A549 (cell line): ENCODE measurements at regions not wholly inside any gene's neighbourhood (a gene's known extent, or its start where the extent isn't known, plus 50 kb on each side); places are given as distances from the start of the nearest gene placed in this dataset.
A peak's percentile ranks its signal among the peaks of the same experiment; 100 is the strongest.

ENCODE experiments used
- CHD4 ChIP-seq: fragments of 200-600 bp; sonication (generic); IDR thresholded peaks from 2 replicates; pipeline ENCODE4 v1.6.1; 2016; ENCODE audit warnings: antibody characterized with exemption, mild to moderate bottlenecking, borderline replicate concordance
- CTCF ChIP-seq: fragments of >200 bp; sonication (Bioruptor Twin); formaldehyde crosslinking; IDR thresholded peaks from 3 replicates; pipeline ENCODE4 v1.5.1; 2016
- EHMT2 ChIP-seq: fragments of 200-600 bp; sonication (generic); IDR thresholded peaks from 2 replicates; pipeline ENCODE4 v1.6.1; 2016; ENCODE audit warnings: antibody characterized with exemption, low read depth, mild to moderate bottlenecking, moderate library complexity
- EP300 ChIP-seq, 2 experiments: fragments of >200 bp; sonication (Bioruptor Twin); formaldehyde crosslinking; IDR thresholded peaks; 2 replicates in 1 of 2; 3 replicates in 1 of 2; pipeline ENCODE4 v1.6.1; 2016 to 2017
- ESRRA ChIP-seq: fragments of 150-350 bp; IDR thresholded peaks from 2 replicates; pipeline ENCODE4 v1.6.1; 2014; ENCODE audit warnings: mild to moderate bottlenecking, low read length, borderline replicate concordance
- FOSL2 ChIP-seq, 2 experiments: fragments of 450-650 bp in 1 of 2; fragments of >200 bp in 1 of 2; sonication (Bioruptor Twin) in 1 of 2; formaldehyde crosslinking; IDR thresholded peaks; 2 replicates each; pipeline versions ENCODE4 v1.5.0 to v1.6.1; 2016 to 2020; ENCODE audit warnings: mild to moderate bottlenecking in 1 of 2, moderate library complexity in 1 of 2
- POLR2A ChIP-seq: IDR thresholded peaks from 2 replicates; pipeline ENCODE4 v1.6.1; 2012; ENCODE audit warnings: mild to moderate bottlenecking, low read length
- RAD21 ChIP-seq, 2 experiments: fragments of >200 bp in 1 of 2; sonication (Bioruptor Twin) in 1 of 2; formaldehyde crosslinking in 1 of 2; IDR thresholded peaks in 1 of 2; conservative IDR thresholded peaks in 1 of 2; 2 replicates in 1 of 2; 3 replicates in 1 of 2; pipeline ENCODE4 v1.6.1; 2012 to 2018; ENCODE audit warnings: inconsistent platforms in 1 of 2
- ZSCAN20 ChIP-seq: fragments of 250-450 bp; sonication (Bioruptor Pico); IDR thresholded peaks from 2 replicates; pipeline ENCODE4 v1.8.0; 2022; ENCODE audit warnings: mild to moderate bottlenecking, moderate library complexity
- TF ChIP-seq, protein P1 (sequence below): fragments of 200-600 bp; sonication (generic); IDR thresholded peaks from 2 replicates; pipeline ENCODE4 v1.6.1; 2016; ENCODE audit warnings: antibody characterized with exemption, mild to moderate bottlenecking, moderate library complexity
- TF ChIP-seq, protein P2 (sequence below): IDR thresholded peaks from 2 replicates; pipeline ENCODE4 v1.6.1; 2012

- no peak for TF ChIP-seq EP300 (IDR thresholded peaks at IDR 0.05)
- peak; percentile 36; the same call in 1 of the 2 replicates for TF ChIP-seq FOSL2 (IDR thresholded peaks at IDR 0.05)
- TF ChIP-seq FOSL2 (CRISPR knock-in tag; IDR thresholded peaks at IDR 0.05) = no peak
- TF ChIP-seq CTCF = no peak
- TF ChIP-seq CHD4 = no peak
- TF ChIP-seq RAD21 (conservative IDR thresholded peaks at IDR 0.05 in 1 of 2, IDR thresholded peaks at IDR 0.05 in 1 of 2) = no peak
- TF ChIP-seq ESRRA = no peak
- no peak for TF ChIP-seq ZSCAN20 (CRISPR knock-in tag)
- no peak for TF ChIP-seq EHMT2
- TF ChIP-seq, protein P1, sequence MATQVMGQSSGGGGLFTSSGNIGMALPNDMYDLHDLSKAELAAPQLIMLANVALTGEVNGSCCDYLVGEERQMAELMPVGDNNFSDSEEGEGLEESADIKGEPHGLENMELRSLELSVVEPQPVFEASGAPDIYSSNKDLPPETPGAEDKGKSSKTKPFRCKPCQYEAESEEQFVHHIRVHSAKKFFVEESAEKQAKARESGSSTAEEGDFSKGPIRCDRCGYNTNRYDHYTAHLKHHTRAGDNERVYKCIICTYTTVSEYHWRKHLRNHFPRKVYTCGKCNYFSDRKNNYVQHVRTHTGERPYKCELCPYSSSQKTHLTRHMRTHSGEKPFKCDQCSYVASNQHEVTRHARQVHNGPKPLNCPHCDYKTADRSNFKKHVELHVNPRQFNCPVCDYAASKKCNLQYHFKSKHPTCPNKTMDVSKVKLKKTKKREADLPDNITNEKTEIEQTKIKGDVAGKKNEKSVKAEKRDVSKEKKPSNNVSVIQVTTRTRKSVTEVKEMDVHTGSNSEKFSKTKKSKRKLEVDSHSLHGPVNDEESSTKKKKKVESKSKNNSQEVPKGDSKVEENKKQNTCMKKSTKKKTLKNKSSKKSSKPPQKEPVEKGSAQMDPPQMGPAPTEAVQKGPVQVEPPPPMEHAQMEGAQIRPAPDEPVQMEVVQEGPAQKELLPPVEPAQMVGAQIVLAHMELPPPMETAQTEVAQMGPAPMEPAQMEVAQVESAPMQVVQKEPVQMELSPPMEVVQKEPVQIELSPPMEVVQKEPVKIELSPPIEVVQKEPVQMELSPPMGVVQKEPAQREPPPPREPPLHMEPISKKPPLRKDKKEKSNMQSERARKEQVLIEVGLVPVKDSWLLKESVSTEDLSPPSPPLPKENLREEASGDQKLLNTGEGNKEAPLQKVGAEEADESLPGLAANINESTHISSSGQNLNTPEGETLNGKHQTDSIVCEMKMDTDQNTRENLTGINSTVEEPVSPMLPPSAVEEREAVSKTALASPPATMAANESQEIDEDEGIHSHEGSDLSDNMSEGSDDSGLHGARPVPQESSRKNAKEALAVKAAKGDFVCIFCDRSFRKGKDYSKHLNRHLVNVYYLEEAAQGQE = no peak
- no peak for TF ChIP-seq POLR2A
- TF ChIP-seq, protein P2, sequence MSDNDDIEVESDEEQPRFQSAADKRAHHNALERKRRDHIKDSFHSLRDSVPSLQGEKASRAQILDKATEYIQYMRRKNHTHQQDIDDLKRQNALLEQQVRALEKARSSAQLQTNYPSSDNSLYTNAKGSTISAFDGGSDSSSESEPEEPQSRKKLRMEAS = 0 out of 2 replicates have a peak, but pooled peaks have one; percentile 11
Observed at GRCh38 chr4:53777244-53777984, 186.1 kb upstream of the LNX1 start.
